ENCODE measurements at regions not wholly inside any gene's neighbourhood (a gene's known extent, or its start where the extent isn't known, plus 50 kb on each side); places are given as distances from the start of the nearest gene placed in this dataset.

GRCh38 chr7:20952916-20953315 lies 166.2 kb upstream of the SP8 start:
- DNase-seq: no peak

GRCh38 chr7:20954711-20955619 lies 168.3 kb upstream of the SP8 start:
- no peak for DNase-seq

- DNase-seq: no peak
Observed at GRCh38 chr7:20958572-20958971, 171.9 kb upstream of the SP8 start.

GRCh38 chr7:20959281-20959680 lies 172.6 kb upstream of the SP8 start:
- DNase-seq: no peak

- no peak for DNase-seq
Observed at GRCh38 chr7:20963556-20964280, 177.0 kb upstream of the SP8 start.

- no peak for DNase-seq
Observed at GRCh38 chr7:20964281-20964918, 177.7 kb upstream of the SP8 start.

GRCh38 chr7:20971219-20971618 lies 184.5 kb upstream of the SP8 start:
- no peak for DNase-seq

- no peak for DNase-seq
Observed at GRCh38 chr7:20980232-20980631, 193.5 kb upstream of the SP8 start.

- no peak for DNase-seq
Observed at GRCh38 chr7:20980668-20981264, 194.1 kb upstream of the SP8 start.

GRCh38 chr7:20988340-20988739 lies 201.7 kb upstream of the SP8 start:
- no peak for DNase-seq

- no peak for DNase-seq
Observed at GRCh38 chr7:20991544-20991943, 204.9 kb upstream of the SP8 start.

- no peak for DNase-seq
Observed at GRCh38 chr7:20993693-20994092, 207.0 kb upstream of the SP8 start.

GRCh38 chr7:20998309-20998708 lies 211.6 kb upstream of the SP8 start:
- no peak for DNase-seq

GRCh38 chr7:21011153-21011552 lies 224.5 kb upstream of the SP8 start:
- DNase-seq: no peak

- DNase-seq: no peak
Observed at GRCh38 chr7:21013765-21014539, 227.3 kb upstream of the SP8 start.

GRCh38 chr7:21020667-21021066 lies 234.0 kb upstream of the SP8 start:
- no peak for DNase-seq

GRCh38 chr7:21023841-21024484 lies 237.3 kb upstream of the SP8 start:
- no peak for DNase-seq

- no peak for DNase-seq
Observed at GRCh38 chr7:21024485-21024867, 237.8 kb upstream of the SP8 start.

GRCh38 chr7:21028186-21028585 lies 241.5 kb upstream of the SP8 start:
- no peak for DNase-seq

GRCh38 chr7:21028599-21028998 lies 241.9 kb upstream of the SP8 start:
- DNase-seq: no peak

- DNase-seq: no peak
Observed at GRCh38 chr7:21029006-21029405, 242.3 kb upstream of the SP8 start.

Measured in stimulated activated naive CD4-positive, alpha-beta T cell (primary cell).